Hematopoietic multipotent progenitor cell (in vitro differentiated cells): ENCODE measurements at regions not wholly inside any gene's neighbourhood (a gene's known extent, or its start where the extent isn't known, plus 50 kb on each side); places are given as distances from the start of the nearest gene placed in this dataset.

Experiments used
- DNase-seq, 3 donors: peaks; one replicate each; pipeline ENCODE4 v3.0.0-alpha.2; 2011 to 2015; ENCODE audit warnings: low read depth in 2 of 3, low spot score in 2 of 3

GRCh38 chr9:103734471-103734870 lies 359.6 kb upstream of the SMC2 start:
- no peak for DNase-seq

GRCh38 chr9:103755441-103755840 lies 338.7 kb upstream of the SMC2 start:
- no peak for DNase-seq

- no peak for DNase-seq
Observed at GRCh38 chr9:103755986-103756385, 338.1 kb upstream of the SMC2 start.

GRCh38 chr9:103757062-103757461 lies 337.0 kb upstream of the SMC2 start:
- DNase-seq, result no peak

- no peak for DNase-seq
Observed at GRCh38 chr9:103761466-103761865, 332.6 kb upstream of the SMC2 start.

- DNase-seq, result peak in 2 of 3 donors; percentile 3 to 19
Observed at GRCh38 chr9:103789686-103790085, 304.4 kb upstream of the SMC2 start.

GRCh38 chr9:103798620-103799019 lies 295.5 kb upstream of the SMC2 start:
- DNase-seq, result no peak

GRCh38 chr9:103799959-103800358 lies 294.1 kb upstream of the SMC2 start:
- no peak for DNase-seq

GRCh38 chr9:103802068-103802467 lies 292.0 kb upstream of the SMC2 start:
- DNase-seq, result no peak

GRCh38 chr9:103803245-103803644 lies 290.9 kb upstream of the SMC2 start:
- DNase-seq, result no peak

GRCh38 chr9:103804077-103804735 lies 289.9 kb upstream of the SMC2 start:
- no peak for DNase-seq

GRCh38 chr9:103809745-103810144 lies 284.4 kb upstream of the SMC2 start:
- DNase-seq, result no peak

- DNase-seq, result no peak
Observed at GRCh38 chr9:103811462-103811861, 282.6 kb upstream of the SMC2 start.

- DNase-seq, result no peak
Observed at GRCh38 chr9:103816146-103816545, 278.0 kb upstream of the SMC2 start.

GRCh38 chr9:103819936-103820335 lies 274.2 kb upstream of the SMC2 start:
- DNase-seq, result no peak

- DNase-seq, result no peak
Observed at GRCh38 chr9:103821115-103821514, 273.0 kb upstream of the SMC2 start.

- no peak for DNase-seq
Observed at GRCh38 chr9:103837940-103838339, 256.2 kb upstream of the SMC2 start.

GRCh38 chr9:103839197-103839596 lies 254.9 kb upstream of the SMC2 start:
- no peak for DNase-seq

GRCh38 chr9:103867886-103868285 lies 226.2 kb upstream of the SMC2 start:
- DNase-seq, result no peak

- DNase-seq, result no peak
Observed at GRCh38 chr9:103872811-103873210, 221.3 kb upstream of the SMC2 start.

GRCh38 chr9:103881419-103881818 lies 212.7 kb upstream of the SMC2 start:
- no peak for DNase-seq

GRCh38 chr9:103889989-103890388 lies 204.1 kb upstream of the SMC2 start:
- no peak for DNase-seq

GRCh38 chr9:103894184-103894583 lies 199.9 kb upstream of the SMC2 start:
- no peak for DNase-seq
